ENCODE measurements at regions not wholly inside any gene's neighbourhood (a gene's known extent, or its start where the extent isn't known, plus 50 kb on each side); places are given as distances from the start of the nearest gene placed in this dataset.

DNA sequence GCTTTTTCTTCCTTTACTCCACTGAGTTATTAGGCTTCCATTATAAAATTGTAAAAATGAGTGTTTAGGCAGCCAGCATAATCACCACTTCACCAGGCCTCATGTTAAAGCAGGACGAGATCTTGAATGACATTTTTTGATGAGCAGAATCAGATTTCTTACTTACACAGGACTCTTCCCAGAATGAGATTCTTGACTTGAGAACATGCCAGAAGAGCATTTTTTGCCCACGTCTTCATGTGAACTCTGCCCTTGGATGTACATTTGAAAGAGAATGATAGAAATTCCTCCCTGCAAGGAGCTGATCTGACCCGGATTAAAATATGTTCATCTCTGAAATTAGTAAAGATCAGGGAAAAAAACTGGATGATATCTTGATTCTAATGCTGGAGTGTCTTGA lies 212.1 kb upstream of the ADRA1B start:
- DNase-seq (ENCODE audit: low spot score): no peak
- intact Hi-C loops (cut with DNase I): no loop called here
- no peak for TF ChIP-seq POLR2A (IDR thresholded peaks at IDR 0.05)
- TF ChIP-seq POLR2AphosphoS5 (IDR thresholded peaks at IDR 0.05): no peak
- TF ChIP-seq, protein P1, sequence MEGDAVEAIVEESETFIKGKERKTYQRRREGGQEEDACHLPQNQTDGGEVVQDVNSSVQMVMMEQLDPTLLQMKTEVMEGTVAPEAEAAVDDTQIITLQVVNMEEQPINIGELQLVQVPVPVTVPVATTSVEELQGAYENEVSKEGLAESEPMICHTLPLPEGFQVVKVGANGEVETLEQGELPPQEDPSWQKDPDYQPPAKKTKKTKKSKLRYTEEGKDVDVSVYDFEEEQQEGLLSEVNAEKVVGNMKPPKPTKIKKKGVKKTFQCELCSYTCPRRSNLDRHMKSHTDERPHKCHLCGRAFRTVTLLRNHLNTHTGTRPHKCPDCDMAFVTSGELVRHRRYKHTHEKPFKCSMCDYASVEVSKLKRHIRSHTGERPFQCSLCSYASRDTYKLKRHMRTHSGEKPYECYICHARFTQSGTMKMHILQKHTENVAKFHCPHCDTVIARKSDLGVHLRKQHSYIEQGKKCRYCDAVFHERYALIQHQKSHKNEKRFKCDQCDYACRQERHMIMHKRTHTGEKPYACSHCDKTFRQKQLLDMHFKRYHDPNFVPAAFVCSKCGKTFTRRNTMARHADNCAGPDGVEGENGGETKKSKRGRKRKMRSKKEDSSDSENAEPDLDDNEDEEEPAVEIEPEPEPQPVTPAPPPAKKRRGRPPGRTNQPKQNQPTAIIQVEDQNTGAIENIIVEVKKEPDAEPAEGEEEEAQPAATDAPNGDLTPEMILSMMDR (IDR thresholded peaks at IDR 0.05): no peak
- no peaks in the 10 kb centered on the region for H3K36me3 ChIP-seq
- no peaks in the 10 kb centered on the region for H3K9me3 ChIP-seq
- WGBS: 64% methylated on average over 3 of the region's 3 CpGs
- H3K27me3 ChIP-seq (replicated peaks; ENCODE audit: insufficient read depth): no peaks in the 10 kb centered on the region
- H3K27ac ChIP-seq: no peak overlapping the region
- no peaks in the 10 kb centered on the region for H3K4me1 ChIP-seq (replicated peaks)
- no peak overlapping the region for H3K4me3 ChIP-seq

DNA sequence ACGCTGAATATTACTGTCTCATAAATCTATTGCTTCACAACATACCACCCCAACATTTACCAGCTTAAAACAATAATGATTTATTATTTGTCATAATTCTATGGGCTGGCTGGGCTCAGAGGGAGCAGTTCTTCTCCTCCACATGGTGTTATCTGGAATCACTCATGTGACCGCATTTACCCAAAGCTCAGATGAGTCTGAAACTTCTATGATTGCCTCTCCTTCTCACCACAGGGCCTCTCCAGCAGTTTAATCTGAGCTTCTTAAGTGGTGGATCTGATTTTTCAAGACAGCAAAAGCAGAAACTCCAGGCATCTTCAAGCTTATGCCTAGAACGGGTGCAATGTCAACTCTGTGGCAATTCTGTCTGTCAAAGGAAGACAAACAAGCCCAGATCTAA lies 210.3 kb upstream of the ADRA1B start:
- no peaks in the 10 kb centered on the region for H3K36me3 ChIP-seq
- no peak overlapping the region for H3K4me3 ChIP-seq
- TF ChIP-seq POLR2A (IDR thresholded peaks at IDR 0.05): no peak
- TF ChIP-seq, protein P1 (IDR thresholded peaks at IDR 0.05): no peak
- TF ChIP-seq POLR2AphosphoS5 (IDR thresholded peaks at IDR 0.05): no peak
- H3K27ac ChIP-seq: no peak overlapping the region
- H3K4me1 ChIP-seq (replicated peaks): no peaks in the 10 kb centered on the region
- intact Hi-C loops (cut with DNase I): no loop called here
- WGBS: 88% methylated on average over 3 of the region's 3 CpGs
- H3K9me3 ChIP-seq: no peaks in the 10 kb centered on the region
- no peaks in the 10 kb centered on the region for H3K27me3 ChIP-seq (replicated peaks; ENCODE audit: insufficient read depth)
- no peak for DNase-seq (ENCODE audit: low spot score)

DNA sequence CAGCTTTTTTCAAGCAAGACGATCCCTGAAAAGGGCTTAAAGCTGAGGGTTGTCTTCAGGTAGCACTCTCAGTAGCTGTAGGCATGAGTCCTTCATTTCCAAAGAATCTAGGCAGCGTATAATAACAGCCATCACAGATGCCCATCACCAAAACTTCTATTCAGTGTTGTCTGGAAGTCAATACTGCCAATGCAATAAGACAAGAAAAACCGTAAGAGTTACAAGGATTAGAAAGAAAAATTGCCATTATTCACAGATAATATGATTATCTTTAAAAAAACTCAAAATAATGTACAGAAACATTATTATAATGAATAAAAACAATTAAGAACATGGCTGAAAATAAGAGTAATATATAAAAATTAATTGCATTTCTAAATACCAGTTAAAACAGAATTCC lies 208.2 kb upstream of the ADRA1B start:
- no peaks in the 10 kb centered on the region for H3K27me3 ChIP-seq (replicated peaks; ENCODE audit: insufficient read depth)
- no peak for DNase-seq (ENCODE audit: low spot score)
- no peaks in the 10 kb centered on the region for H3K36me3 ChIP-seq
- intact Hi-C loops (cut with DNase I): no loop called here
- H3K4me1 ChIP-seq (replicated peaks): no peaks in the 10 kb centered on the region
- H3K27ac ChIP-seq: no peak overlapping the region
- H3K9me3 ChIP-seq: no peaks in the 10 kb centered on the region
- TF ChIP-seq POLR2AphosphoS5 (IDR thresholded peaks at IDR 0.05) (no peak), POLR2A (IDR thresholded peaks at IDR 0.05) (no peak)
- TF ChIP-seq, protein P1 (IDR thresholded peaks at IDR 0.05): no peak
- no peak overlapping the region for H3K4me3 ChIP-seq
- WGBS: 96% methylated on average over 3 of the region's 3 CpGs

DNA sequence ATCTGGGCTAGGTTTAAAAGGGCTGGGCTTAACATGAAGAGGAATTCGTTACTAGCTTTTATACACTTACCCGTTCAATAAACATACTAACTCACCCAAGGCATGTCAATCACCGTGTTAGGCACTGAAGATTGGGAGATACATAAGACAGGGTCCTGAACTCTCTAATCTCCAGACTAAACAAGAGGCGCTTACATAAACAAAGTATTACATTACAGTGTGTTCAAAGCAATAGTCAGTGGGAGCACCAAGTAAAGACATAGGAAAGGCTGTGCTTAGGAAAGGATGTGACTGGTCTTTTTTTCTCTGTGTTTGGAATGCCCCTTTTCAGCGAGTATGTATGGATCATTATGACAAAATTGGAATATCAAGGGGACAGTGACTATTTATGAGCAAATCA lies 203.6 kb upstream of the ADRA1B start:
- 17% methylated on average over 5 of the region's 5 CpGs for WGBS
- H3K4me3 ChIP-seq: no peak overlapping the region
- no peaks in the 10 kb centered on the region for H3K4me1 ChIP-seq (replicated peaks)
- no peaks in the 10 kb centered on the region for H3K9me3 ChIP-seq
- H3K27me3 ChIP-seq (replicated peaks; ENCODE audit: insufficient read depth): no peaks in the 10 kb centered on the region
- H3K36me3 ChIP-seq: no peaks in the 10 kb centered on the region
- no peak for DNase-seq (ENCODE audit: low spot score)
- TF ChIP-seq POLR2AphosphoS5 (IDR thresholded peaks at IDR 0.05) (no peak), POLR2A (IDR thresholded peaks at IDR 0.05) (no peak)
- intact Hi-C loops (cut with DNase I): no loop called here
- H3K27ac ChIP-seq: no peak overlapping the region

DNA sequence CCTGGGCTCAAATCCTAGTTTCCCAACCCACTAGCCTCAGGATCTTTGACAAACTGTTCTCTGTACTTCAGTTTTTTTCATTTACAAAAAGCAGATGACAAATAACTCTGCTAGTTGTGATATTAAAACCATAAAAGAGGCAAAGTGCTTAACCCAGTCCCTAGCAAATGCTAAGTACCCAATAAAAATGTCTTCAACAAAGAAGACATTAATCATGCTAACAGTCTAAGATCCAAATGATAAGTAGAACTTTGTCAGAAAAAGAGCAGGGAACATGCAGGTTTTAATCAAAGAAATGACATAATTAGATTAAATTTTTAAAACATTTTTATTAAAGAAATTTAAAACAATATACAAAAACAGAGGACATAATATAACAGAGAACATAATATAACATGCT lies 203.0 kb upstream of the ADRA1B start:
- TF ChIP-seq, protein P1 (IDR thresholded peaks at IDR 0.05): no peak
- TF ChIP-seq POLR2AphosphoS5 (IDR thresholded peaks at IDR 0.05) (no peak), POLR2A (IDR thresholded peaks at IDR 0.05) (no peak)

More for the DNA sequence above, 203.0 kb upstream of the ADRA1B start:
- H3K27me3 ChIP-seq (replicated peaks; ENCODE audit: insufficient read depth): no peaks in the 10 kb centered on the region
- intact Hi-C loops (cut with DNase I): no loop called here
- H3K9me3 ChIP-seq: no peaks in the 10 kb centered on the region
- H3K4me3 ChIP-seq: no peak overlapping the region
- DNase-seq (ENCODE audit: low spot score): no peak
- H3K4me1 ChIP-seq (replicated peaks): no peaks in the 10 kb centered on the region
- no peaks in the 10 kb centered on the region for H3K36me3 ChIP-seq
- no peak overlapping the region for H3K27ac ChIP-seq
